GM06990 (cell line): ENCODE measurements at regions not wholly inside any gene's neighbourhood (a gene's known extent, or its start where the extent isn't known, plus 50 kb on each side); places are given as distances from the start of the nearest gene placed in this dataset.

Experiments
- DNase-seq: peaks from one replicate; pipeline ENCODE4 v3.0.0-alpha.2; 2011; ENCODE audit not compliant: insufficient read length; ENCODE audit errors: extremely low read depth
- H3K27me3 ChIP-seq: replicated peaks from 2 replicates; pipeline ENCODE4 v1.6.0; 2011; ENCODE audit warnings: low read length; ENCODE audit not compliant: control insufficient read depth, insufficient read depth
- H3K36me3 ChIP-seq: 2 replicates; pipeline ENCODE4 v1.5.1; 2011; ENCODE audit warnings: low read length; ENCODE audit not compliant: control insufficient read depth, insufficient read depth
- H3K4me3 ChIP-seq: replicated peaks from 2 replicates; pipeline ENCODE4 v1.5.1; 2011; ENCODE audit warnings: low read depth, mild to moderate bottlenecking, control low read depth, low read length
- TF ChIP-seq, protein P1 (sequence below): IDR thresholded peaks from 2 replicates; pipeline ENCODE4 v1.5.1; 2011; ENCODE audit warnings: low read length, control low read depth, mild to moderate bottlenecking, inconsistent platforms; ENCODE audit not compliant: insufficient read depth, poor library complexity, severe bottlenecking

DNA sequence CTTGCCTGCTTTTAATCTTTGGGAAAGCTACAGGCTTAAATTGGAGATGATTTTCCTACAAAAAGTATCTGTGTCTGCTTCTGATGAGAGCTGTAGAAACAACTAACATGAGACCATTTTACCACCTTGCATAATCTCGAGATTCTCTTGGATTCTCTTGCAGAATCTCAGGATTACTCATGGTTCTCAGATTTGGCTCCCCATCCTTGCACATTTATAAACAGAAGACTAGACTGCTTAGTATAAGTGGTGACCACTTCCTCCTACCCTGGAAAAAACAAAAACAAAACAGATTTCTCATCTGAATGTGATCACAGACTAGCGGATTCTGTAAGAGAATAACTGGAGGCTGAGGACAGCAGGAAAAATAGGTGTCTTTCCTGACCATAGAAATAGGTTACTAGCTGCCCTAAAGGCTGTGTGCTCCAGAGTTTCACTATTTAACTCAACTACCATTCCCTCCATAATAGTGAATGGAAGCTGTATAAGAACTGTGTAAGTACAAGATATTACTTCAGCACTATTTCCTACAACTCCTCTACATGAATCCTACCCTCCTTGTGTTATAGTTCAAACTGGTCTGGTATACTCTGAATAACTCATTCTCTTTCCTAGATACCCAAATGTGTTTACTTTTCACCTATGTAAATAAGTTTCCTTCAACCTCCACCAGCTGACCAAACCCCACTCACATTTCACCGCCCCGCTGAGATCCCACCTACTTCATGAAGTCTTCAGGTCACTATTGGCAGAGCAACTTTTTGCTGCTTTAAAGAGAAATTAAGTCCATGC, 122.2 kb upstream of the C2CD4B start:
- no peak for DNase-seq
- Histone ChIP-seq H3K36me3 (no peaks in the 10 kb centered on the region), H3K27me3 (no peaks in the 10 kb centered on the region), H3K4me3 (no peak overlapping the region)
- TF ChIP-seq, protein P1, sequence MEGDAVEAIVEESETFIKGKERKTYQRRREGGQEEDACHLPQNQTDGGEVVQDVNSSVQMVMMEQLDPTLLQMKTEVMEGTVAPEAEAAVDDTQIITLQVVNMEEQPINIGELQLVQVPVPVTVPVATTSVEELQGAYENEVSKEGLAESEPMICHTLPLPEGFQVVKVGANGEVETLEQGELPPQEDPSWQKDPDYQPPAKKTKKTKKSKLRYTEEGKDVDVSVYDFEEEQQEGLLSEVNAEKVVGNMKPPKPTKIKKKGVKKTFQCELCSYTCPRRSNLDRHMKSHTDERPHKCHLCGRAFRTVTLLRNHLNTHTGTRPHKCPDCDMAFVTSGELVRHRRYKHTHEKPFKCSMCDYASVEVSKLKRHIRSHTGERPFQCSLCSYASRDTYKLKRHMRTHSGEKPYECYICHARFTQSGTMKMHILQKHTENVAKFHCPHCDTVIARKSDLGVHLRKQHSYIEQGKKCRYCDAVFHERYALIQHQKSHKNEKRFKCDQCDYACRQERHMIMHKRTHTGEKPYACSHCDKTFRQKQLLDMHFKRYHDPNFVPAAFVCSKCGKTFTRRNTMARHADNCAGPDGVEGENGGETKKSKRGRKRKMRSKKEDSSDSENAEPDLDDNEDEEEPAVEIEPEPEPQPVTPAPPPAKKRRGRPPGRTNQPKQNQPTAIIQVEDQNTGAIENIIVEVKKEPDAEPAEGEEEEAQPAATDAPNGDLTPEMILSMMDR: no peak

DNA sequence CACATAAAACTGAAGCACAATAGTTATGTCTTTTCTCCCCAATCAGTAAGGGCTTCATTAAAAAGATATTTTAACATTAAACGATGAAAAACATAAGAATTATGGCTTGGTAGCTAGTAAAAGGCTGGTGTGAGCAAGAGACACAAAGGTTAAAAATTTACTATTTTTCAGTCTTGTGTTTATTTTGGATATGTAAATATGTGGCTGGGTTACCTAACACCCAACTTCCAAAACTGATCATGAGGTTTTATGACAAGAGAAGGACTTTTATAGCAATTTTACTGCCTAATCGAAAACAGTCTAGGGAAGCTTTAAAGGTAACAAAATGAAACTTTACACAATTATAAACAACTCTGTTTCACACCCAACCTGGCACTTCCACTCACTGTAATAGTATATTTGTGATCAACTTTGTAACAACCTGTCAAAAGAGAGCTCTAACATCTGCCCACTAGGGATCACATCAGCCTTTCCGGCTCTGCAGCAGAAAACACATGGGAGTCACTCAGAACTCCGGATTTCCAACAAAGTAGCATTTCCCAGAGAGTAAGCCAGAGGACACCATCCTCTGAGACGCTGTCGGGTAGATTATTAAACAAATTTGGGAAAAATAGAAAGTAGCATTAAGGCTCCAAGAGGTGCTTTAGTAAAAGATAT, 123.4 kb upstream of the C2CD4B start:
- H3K4me3 ChIP-seq: no peak overlapping the region
- DNase-seq: no peak
- H3K36me3 ChIP-seq: no peaks in the 10 kb centered on the region
- TF ChIP-seq, protein P1: no peak
- H3K27me3 ChIP-seq: no peaks in the 10 kb centered on the region

DNA sequence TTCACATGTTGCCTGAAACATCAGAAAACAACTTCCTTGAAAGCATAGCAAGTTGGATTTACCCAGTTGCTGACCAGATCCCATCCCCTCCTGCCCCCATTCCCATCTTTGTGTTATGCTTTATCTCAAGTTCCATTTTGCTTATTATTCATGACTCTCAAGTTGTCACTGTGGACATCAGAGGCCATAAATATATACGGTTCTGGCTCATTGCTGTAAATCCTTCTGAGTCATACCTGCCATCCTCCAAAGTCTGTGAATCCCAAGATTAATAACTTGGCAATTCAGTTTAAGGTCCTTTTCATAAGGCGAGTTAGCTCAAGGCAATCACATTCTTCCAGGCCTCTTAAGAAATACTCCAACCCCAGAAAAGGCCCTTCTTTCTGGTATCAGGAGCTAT, 126.2 kb upstream of the C2CD4B start:
- H3K36me3 ChIP-seq: no peaks in the 10 kb centered on the region
- TF ChIP-seq, protein P1: no peak
- no peak overlapping the region for H3K4me3 ChIP-seq
- H3K27me3 ChIP-seq: no peaks in the 10 kb centered on the region
- DNase-seq: no peak

DNA sequence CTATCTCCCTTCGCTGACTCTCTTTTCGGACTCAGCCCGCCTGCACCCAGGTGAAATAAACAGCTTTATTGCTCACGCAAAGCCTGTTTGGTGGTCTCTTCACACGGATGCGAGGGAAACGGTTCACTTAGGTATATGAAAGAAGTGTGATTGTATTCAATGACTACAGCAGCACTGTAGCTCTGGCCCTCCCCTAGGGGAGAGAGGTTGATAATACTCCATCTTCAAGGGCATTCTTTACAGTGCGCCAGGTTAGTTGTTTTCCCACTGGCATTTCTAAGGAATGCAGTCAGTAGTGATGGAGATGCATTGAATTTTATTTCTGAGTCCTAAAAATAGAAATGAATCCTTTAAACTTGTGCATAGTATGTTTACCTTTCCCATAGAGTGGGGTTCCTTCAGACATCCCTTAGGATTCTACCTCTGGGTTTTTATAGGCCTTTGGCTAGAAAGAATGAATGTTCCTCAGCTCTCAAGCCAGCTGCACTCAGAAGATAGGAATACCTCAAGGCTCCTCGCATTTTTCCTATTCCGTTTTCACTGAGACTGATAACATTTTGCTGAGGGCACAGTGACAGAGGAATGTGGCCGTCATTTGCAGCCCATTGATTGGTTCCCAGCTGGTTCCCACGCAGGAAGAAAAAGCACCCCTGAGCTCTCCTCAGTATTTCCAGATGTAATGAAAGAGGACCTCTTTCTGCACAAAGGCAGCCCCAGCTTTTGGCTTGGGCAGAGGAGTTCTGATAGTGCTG, 131.8 kb upstream of the C2CD4B start:
- H3K36me3 ChIP-seq: no peaks in the 10 kb centered on the region
- no peaks in the 10 kb centered on the region for H3K27me3 ChIP-seq
- no peak overlapping the region for H3K4me3 ChIP-seq
- TF ChIP-seq, protein P1: no peak
- no peak for DNase-seq

DNA sequence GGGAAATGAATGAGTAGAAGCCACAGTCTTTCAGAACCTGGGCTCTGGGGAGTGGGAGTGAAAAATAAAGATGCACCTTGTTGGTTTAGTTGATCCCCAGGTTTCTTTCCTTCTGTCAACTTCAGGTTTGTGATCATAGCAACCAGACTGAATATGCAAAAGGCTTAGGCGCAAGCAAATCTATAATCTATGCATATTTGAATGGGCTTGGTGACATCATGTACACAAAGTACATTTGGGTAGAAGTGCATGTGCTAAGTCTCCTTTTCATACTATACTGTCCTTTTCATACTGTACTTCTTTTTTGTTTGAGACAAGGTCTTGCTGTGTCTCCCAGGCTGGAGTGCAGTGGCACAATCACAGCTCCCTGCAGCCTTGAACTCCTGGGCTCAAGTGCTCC, 132.4 kb upstream of the C2CD4B start:
- H3K27me3 ChIP-seq: no peaks in the 10 kb centered on the region
- TF ChIP-seq, protein P1: no peak
- H3K36me3 ChIP-seq: no peaks in the 10 kb centered on the region
- H3K4me3 ChIP-seq: no peak overlapping the region
- DNase-seq: no peak
